GM12878 (cell line): ENCODE measurements at regions not wholly inside any gene's neighbourhood (a gene's known extent, or its start where the extent isn't known, plus 50 kb on each side); places are given as distances from the start of the nearest gene placed in this dataset.

Source experiments
- CHD2 ChIP-seq: IDR thresholded peaks from 2 replicates; pipeline ENCODE4 v1.6.1; 2011; ENCODE audit warnings: low read depth, low read length, improper control_type of control experiment, borderline replicate concordance
- EZH2 ChIP-seq: IDR thresholded peaks from 2 replicates; pipeline ENCODE4 v1.6.1; 2012; ENCODE audit warnings: low read depth, mild to moderate bottlenecking, control low read depth, inconsistent platforms, low read length, borderline replicate concordance; ENCODE audit not compliant: control insufficient read depth
- GATAD2B ChIP-seq: fragments of 450-650 bp; conservative IDR thresholded peaks from 2 replicates; pipeline ENCODE4 v1.6.1; 2017; ENCODE audit warnings: low read depth, mild to moderate bottlenecking, moderate library complexity
- JUND ChIP-seq: IDR thresholded peaks from 2 replicates; pipeline ENCODE4 v1.6.1; 2012; ENCODE audit warnings: low read depth, mild to moderate bottlenecking, low read length, improper control_type of control experiment, moderate library complexity
- SMC3 ChIP-seq: IDR thresholded peaks from 2 replicates; pipeline ENCODE4 v1.6.1; 2011; ENCODE audit warnings: low read length, improper control_type of control experiment, borderline replicate concordance
- TAF1 ChIP-seq: IDR thresholded peaks from 2 replicates; pipeline ENCODE4 v1.6.1; 2011; ENCODE audit warnings: mild to moderate bottlenecking, low read depth, low read length, borderline replicate concordance
- TF ChIP-seq, protein P1 (sequence below), 3 experiments: IDR thresholded peaks in 2 of 3; conservative IDR thresholded peaks in 1 of 3; 2 replicates each; pipeline ENCODE4 v1.5.1; 2011; ENCODE audit warnings: low read depth in 3 of 3, low read length in 3 of 3, mild to moderate bottlenecking in 3 of 3, control low read depth in 2 of 3, moderate library complexity in 2 of 3, inconsistent platforms in 1 of 3, mixed read lengths in 1 of 3; ENCODE audit not compliant: control insufficient read depth in 2 of 3, insufficient read depth in 1 of 3; ENCODE audit errors: extremely low read depth in 1 of 3

- TF ChIP-seq, protein P1, sequence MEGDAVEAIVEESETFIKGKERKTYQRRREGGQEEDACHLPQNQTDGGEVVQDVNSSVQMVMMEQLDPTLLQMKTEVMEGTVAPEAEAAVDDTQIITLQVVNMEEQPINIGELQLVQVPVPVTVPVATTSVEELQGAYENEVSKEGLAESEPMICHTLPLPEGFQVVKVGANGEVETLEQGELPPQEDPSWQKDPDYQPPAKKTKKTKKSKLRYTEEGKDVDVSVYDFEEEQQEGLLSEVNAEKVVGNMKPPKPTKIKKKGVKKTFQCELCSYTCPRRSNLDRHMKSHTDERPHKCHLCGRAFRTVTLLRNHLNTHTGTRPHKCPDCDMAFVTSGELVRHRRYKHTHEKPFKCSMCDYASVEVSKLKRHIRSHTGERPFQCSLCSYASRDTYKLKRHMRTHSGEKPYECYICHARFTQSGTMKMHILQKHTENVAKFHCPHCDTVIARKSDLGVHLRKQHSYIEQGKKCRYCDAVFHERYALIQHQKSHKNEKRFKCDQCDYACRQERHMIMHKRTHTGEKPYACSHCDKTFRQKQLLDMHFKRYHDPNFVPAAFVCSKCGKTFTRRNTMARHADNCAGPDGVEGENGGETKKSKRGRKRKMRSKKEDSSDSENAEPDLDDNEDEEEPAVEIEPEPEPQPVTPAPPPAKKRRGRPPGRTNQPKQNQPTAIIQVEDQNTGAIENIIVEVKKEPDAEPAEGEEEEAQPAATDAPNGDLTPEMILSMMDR (IDR thresholded peaks at IDR 0.05 in 2 of 3, conservative IDR thresholded peaks at IDR 0.05 in 1 of 3; ENCODE audit: control insufficient read depth in 2 of 3, extremely low read depth in 1 of 3, insufficient read depth in 1 of 3, low read depth in 3 of 3, low read length in 3 of 3), result no peak
- no peak for TF ChIP-seq SMC3
- TF ChIP-seq JUND, result no peak
- TF ChIP-seq EZH2, result no peak
- no peak for TF ChIP-seq CHD2
- no peak for TF ChIP-seq GATAD2B
- TF ChIP-seq TAF1, result no peak
These were observed 539.2 kb downstream of the CDH26 start for GRCh38 chr20:60497298-60498035.
